Right lobe of liver (tissue), 4 donors: ENCODE measurements at regions not wholly inside any gene's neighbourhood (a gene's known extent, or its start where the extent isn't known, plus 50 kb on each side); places are given as distances from the start of the nearest gene placed in this dataset.

ENCODE experiments used
- CTCF ChIP-seq, 4 donors: fragments of 200-600 bp in 3 of 4; fragments of 450-650 bp in 1 of 4; IDR thresholded peaks; one replicate each; pipeline versions ENCODE4 v1.5.1 to v1.8.0; 2016 to 2022; ENCODE audit warnings: antibody characterized with exemption in 4 of 4, mild to moderate bottlenecking in 2 of 4
- POLR2A ChIP-seq: fragments of 450-650 bp; IDR thresholded peaks from one replicate; pipeline ENCODE4 v1.6.1; 2017; ENCODE audit warnings: antibody characterized with exemption, mild to moderate bottlenecking
- donor health status: DM: no; HTN: no; CAD: no.
- donor health status: DM: no; HTN: no; CAD: no.
- donor health status: DM: no; HTN: yes; CAD: no.

GRCh38 chr5:22998774-22999173 lies 145.6 kb upstream of the CDH12 start:
- no peak for TF ChIP-seq POLR2A
- no peak for TF ChIP-seq CTCF (IDR thresholded peaks at IDR 0.05)
